ENCODE measurements at regions not wholly inside any gene's neighbourhood (a gene's known extent, or its start where the extent isn't known, plus 50 kb on each side); places are given as distances from the start of the nearest gene placed in this dataset.

GRCh38 chr15:47360305-47360704 lies 357.0 kb upstream of the SEMA6D start:
- Histone ChIP-seq H3K27ac (no peak overlapping the region), H3K27me3 (no peaks in the 10 kb centered on the region), H3K4me3 (no peak overlapping the region), H3K4me1 (replicated peaks in 1 of 2) (no peaks in the 10 kb centered on the region), H3K36me3 (replicated peaks in 1 of 2) (no peaks in the 10 kb centered on the region), H3K9me3 (replicated peaks in 1 of 3) (no peaks in the 10 kb centered on the region)
- intact Hi-C loops (cut with DNase I), result no loop called here
- TF ChIP-seq POLR2A (IDR thresholded peaks at IDR 0.05), result no peak
- no peak for TF ChIP-seq CTCF (IDR thresholded peaks at IDR 0.05)
- DNase-seq, result no peak

GRCh38 chr15:47362118-47362905 lies 355.0 kb upstream of the SEMA6D start:
- H3K9me3 ChIP-seq (replicated peaks in 1 of 3), result no peaks in the 10 kb centered on the region
- no peaks in the 10 kb centered on the region for H3K4me1 ChIP-seq (replicated peaks in 1 of 2)
- no peak for DNase-seq
- 85 to 95% (median 89%) methylated on average over 7 to 8 of the region's 8 CpGs for WGBS, 4 donors
- no peak for TF ChIP-seq CTCF (IDR thresholded peaks at IDR 0.05)
- no peak for TF ChIP-seq POLR2A (IDR thresholded peaks at IDR 0.05)
- no peaks in the 10 kb centered on the region for H3K36me3 ChIP-seq (replicated peaks in 1 of 2)
- H3K27ac ChIP-seq, result no peak overlapping the region
- no peak overlapping the region for H3K4me3 ChIP-seq
- no peaks in the 10 kb centered on the region for H3K27me3 ChIP-seq
- intact Hi-C loops (cut with DNase I), result no loop called here

GRCh38 chr15:47363653-47364052 lies 353.7 kb upstream of the SEMA6D start:
- H3K36me3 ChIP-seq (replicated peaks in 1 of 2), result no peaks in the 10 kb centered on the region
- H3K4me1 ChIP-seq (replicated peaks in 1 of 2), result no peaks in the 10 kb centered on the region
- H3K9me3 ChIP-seq (replicated peaks in 1 of 3), result no peaks in the 10 kb centered on the region
- no peaks in the 10 kb centered on the region for H3K27me3 ChIP-seq
- H3K27ac ChIP-seq, result no peak overlapping the region
- WGBS, 4 donors, result 75 to 83% (median 80%) methylated on average over 5 of the region's 5 CpGs
- DNase-seq, result no peak
- H3K4me3 ChIP-seq, result no peak overlapping the region
- intact Hi-C loops (cut with DNase I), result no loop called here
- TF ChIP-seq POLR2A (IDR thresholded peaks at IDR 0.05) (no peak), CTCF (IDR thresholded peaks at IDR 0.05) (no peak)

- no peaks in the 10 kb centered on the region for H3K9me3 ChIP-seq (replicated peaks in 1 of 3)
- no peak for DNase-seq
- no peak overlapping the region for H3K4me3 ChIP-seq
- intact Hi-C loops (cut with DNase I), result no loop called here
- TF ChIP-seq CTCF (IDR thresholded peaks at IDR 0.05) (no peak), POLR2A (IDR thresholded peaks at IDR 0.05) (no peak)
- no peaks in the 10 kb centered on the region for H3K27me3 ChIP-seq
- no peaks in the 10 kb centered on the region for H3K4me1 ChIP-seq (replicated peaks in 1 of 2)
- H3K27ac ChIP-seq, result no peak overlapping the region
- H3K36me3 ChIP-seq (replicated peaks in 1 of 2), result no peaks in the 10 kb centered on the region
- WGBS, 4 donors, result 57 to 70% (median 63%) methylated on average over 9 of the region's 9 CpGs
Measured at GRCh38 chr15:47364230-47365141, 352.8 kb upstream of the SEMA6D start.

Measured in adrenal gland (tissue), 9 donors.